Ishikawa (cell line): ENCODE measurements at regions not wholly inside any gene's neighbourhood (a gene's known extent, or its start where the extent isn't known, plus 50 kb on each side); places are given as distances from the start of the nearest gene placed in this dataset.

Source experiments
- CEBPB ChIP-seq: IDR thresholded peaks from 2 replicates; pipeline ENCODE4 v1.6.1; 2012
- CREB1 ChIP-seq: IDR thresholded peaks from 2 replicates; pipeline ENCODE4 v1.6.1; 2012; ENCODE audit warnings: low read depth
- EGR1 ChIP-seq: IDR thresholded peaks from 2 replicates; pipeline ENCODE4 v1.6.1; 2012
- EP300 ChIP-seq: IDR thresholded peaks from 2 replicates; pipeline ENCODE4 v1.6.1; 2012; ENCODE audit warnings: borderline replicate concordance
- FOXM1 ChIP-seq: IDR thresholded peaks from 2 replicates; pipeline ENCODE4 v1.6.1; 2012; ENCODE audit warnings: low read depth, borderline replicate concordance
- MAX ChIP-seq: IDR thresholded peaks from 2 replicates; pipeline ENCODE4 v1.6.1; 2012
- NFIC ChIP-seq: IDR thresholded peaks from 2 replicates; pipeline ENCODE4 v1.6.1; 2012
- RAD21 ChIP-seq: IDR thresholded peaks from 2 replicates; pipeline ENCODE4 v1.6.1; 2012; ENCODE audit warnings: low read depth
- TAF1 ChIP-seq: IDR thresholded peaks from 2 replicates; pipeline ENCODE4 v1.6.1; 2012; ENCODE audit warnings: low read depth, mild to moderate bottlenecking
- TCF12 ChIP-seq: IDR thresholded peaks from 2 replicates; pipeline ENCODE4 v1.6.1; 2012; ENCODE audit warnings: low read depth
- TEAD4 ChIP-seq: IDR thresholded peaks from 2 replicates; pipeline ENCODE4 v1.6.1; 2012
- YY1 ChIP-seq: IDR thresholded peaks from 2 replicates; pipeline ENCODE4 v1.6.1; 2012; ENCODE audit warnings: low read depth
- ZBTB7A ChIP-seq: IDR thresholded peaks from 2 replicates; pipeline ENCODE4 v1.6.1; 2012; ENCODE audit warnings: low read depth
- TF ChIP-seq, protein P1 (sequence below): IDR thresholded peaks from 2 replicates; pipeline ENCODE4 v1.6.1; 2012; ENCODE audit warnings: low read depth, mild to moderate bottlenecking
- TF ChIP-seq, protein P2 (sequence below): IDR thresholded peaks from 2 replicates; pipeline ENCODE4 v1.6.1; 2012

DNA sequence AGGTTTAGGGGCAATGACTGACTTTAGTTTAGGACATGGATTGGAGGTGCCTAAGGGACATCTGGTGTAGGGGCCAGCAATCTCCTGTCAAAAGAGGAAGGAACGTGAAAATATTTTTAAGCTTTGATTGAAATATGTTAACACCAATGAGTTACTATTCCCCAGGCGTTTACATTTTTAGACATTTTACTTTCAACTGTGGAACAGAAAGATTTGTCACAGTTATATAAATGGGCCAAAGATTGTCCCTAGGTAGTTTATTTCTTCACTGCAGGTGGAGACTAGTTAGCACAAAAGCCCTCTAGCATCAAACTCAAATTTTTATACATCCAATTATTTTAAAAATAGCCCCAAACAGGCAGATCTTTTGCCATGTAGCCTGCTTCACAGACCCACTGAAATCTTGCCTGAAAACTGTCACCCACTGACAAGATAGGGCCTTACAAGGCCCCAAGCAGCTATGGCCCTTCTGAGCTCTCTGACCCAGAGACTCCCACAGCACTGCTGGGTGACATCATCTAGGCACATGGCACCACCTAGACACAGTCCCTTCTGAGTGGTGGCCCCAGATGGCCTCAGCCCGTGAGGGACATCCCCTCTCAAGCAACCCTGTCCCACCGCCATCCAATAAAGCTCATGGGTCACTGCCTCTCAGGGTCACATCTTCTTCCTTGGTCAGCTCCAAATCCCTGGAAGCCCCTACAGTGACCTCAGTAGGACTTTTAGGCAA, 64.8 kb upstream of the DOCK9 start:
- TF ChIP-seq MAX (no peak), CEBPB (no peak)

DNA sequence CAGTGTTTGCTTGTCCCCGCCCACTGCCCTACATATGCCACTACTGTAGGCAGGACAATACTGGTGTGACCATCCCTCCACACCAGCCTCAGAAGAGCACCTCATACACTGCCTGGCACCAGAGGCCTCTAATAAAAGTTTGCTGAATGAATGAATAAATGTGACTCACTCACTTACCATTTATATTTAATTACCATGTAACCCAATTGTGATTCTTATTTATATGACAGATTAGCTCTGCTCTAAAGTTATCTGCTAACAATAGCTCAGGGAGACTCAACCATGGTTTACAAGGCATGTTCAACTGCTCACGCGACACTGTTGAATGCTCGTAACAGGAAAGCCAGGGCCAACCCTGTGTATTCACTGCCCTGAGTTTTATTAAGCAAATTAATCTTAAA, 66.0 kb upstream of the DOCK9 start:
- TF ChIP-seq ZBTB7A (no peak), YY1 (no peak), NFIC (no peak), CREB1 (no peak), EP300 (no peak), TEAD4 (no peak), FOXM1 (no peak), TAF1 (no peak), EGR1 (no peak), RAD21 (no peak), TCF12 (no peak)
- TF ChIP-seq, protein P1, sequence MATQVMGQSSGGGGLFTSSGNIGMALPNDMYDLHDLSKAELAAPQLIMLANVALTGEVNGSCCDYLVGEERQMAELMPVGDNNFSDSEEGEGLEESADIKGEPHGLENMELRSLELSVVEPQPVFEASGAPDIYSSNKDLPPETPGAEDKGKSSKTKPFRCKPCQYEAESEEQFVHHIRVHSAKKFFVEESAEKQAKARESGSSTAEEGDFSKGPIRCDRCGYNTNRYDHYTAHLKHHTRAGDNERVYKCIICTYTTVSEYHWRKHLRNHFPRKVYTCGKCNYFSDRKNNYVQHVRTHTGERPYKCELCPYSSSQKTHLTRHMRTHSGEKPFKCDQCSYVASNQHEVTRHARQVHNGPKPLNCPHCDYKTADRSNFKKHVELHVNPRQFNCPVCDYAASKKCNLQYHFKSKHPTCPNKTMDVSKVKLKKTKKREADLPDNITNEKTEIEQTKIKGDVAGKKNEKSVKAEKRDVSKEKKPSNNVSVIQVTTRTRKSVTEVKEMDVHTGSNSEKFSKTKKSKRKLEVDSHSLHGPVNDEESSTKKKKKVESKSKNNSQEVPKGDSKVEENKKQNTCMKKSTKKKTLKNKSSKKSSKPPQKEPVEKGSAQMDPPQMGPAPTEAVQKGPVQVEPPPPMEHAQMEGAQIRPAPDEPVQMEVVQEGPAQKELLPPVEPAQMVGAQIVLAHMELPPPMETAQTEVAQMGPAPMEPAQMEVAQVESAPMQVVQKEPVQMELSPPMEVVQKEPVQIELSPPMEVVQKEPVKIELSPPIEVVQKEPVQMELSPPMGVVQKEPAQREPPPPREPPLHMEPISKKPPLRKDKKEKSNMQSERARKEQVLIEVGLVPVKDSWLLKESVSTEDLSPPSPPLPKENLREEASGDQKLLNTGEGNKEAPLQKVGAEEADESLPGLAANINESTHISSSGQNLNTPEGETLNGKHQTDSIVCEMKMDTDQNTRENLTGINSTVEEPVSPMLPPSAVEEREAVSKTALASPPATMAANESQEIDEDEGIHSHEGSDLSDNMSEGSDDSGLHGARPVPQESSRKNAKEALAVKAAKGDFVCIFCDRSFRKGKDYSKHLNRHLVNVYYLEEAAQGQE: no peak

GRCh38 chr13:99044764-99045163, 66.9 kb upstream of the DOCK9 start:
- TF ChIP-seq, protein P2, sequence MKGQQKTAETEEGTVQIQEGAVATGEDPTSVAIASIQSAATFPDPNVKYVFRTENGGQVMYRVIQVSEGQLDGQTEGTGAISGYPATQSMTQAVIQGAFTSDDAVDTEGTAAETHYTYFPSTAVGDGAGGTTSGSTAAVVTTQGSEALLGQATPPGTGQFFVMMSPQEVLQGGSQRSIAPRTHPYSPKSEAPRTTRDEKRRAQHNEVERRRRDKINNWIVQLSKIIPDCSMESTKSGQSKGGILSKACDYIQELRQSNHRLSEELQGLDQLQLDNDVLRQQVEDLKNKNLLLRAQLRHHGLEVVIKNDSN: no peak
- TF ChIP-seq RAD21: no peak
- no peak for TF ChIP-seq MAX
- no peak for TF ChIP-seq TCF12
- TF ChIP-seq YY1: no peak
- no peak for TF ChIP-seq CREB1
- no peak for TF ChIP-seq TAF1
- TF ChIP-seq ZBTB7A: no peak
- TF ChIP-seq EP300: no peak
- TF ChIP-seq FOXM1: no peak
- no peak for TF ChIP-seq NFIC
- TF ChIP-seq TEAD4: no peak
- TF ChIP-seq EGR1: no peak
- TF ChIP-seq, protein P1: no peak
- no peak for TF ChIP-seq CEBPB

DNA sequence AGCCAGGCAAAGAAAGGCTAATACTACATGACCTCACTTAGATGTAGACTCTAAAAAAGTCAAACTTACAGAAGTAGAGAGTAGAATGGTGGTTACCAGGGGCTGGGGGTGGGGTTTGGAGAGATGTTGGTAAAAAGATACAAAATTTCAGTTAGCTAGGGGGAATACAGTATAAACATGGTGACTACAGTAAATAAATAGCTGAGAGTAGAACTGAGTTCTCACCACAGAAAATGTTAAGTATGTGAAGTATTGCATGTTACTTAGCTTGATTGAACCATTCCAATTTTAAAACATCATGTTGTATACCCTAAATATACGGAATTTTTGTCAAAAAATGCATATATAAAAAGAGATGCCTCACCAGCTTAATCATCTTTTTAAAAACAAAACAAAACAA, 67.5 kb upstream of the DOCK9 start:
- TF ChIP-seq, protein P2: no peak
- no peak for TF ChIP-seq FOXM1
- no peak for TF ChIP-seq ZBTB7A
- TF ChIP-seq TAF1: no peak
- no peak for TF ChIP-seq TEAD4
- no peak for TF ChIP-seq MAX
- TF ChIP-seq YY1: no peak

GRCh38 chr13:99046851-99047250, 69.0 kb upstream of the DOCK9 start:
- TF ChIP-seq EGR1 (no peak), FOXM1 (no peak), ZBTB7A (no peak), TCF12 (no peak), CEBPB (no peak), CREB1 (no peak), RAD21 (no peak), YY1 (no peak), NFIC (no peak), TAF1 (no peak), TEAD4 (no peak), EP300 (no peak), MAX (no peak)
- TF ChIP-seq, protein P2: no peak
- TF ChIP-seq, protein P1: no peak
